Mesenchymal stem cell (in vitro differentiated cells and primary cell): ENCODE measurements at regions not wholly inside any gene's neighbourhood (a gene's known extent, or its start where the extent isn't known, plus 50 kb on each side); places are given as distances from the start of the nearest gene placed in this dataset.

Source experiments
- DNase-seq: peaks from one replicate; pipeline ENCODE4 v3.0.0-alpha.2; 2013
- H2AFZ ChIP-seq: one replicate; pipeline ENCODE4 v1.6.1; 2013; ENCODE audit warnings: low read depth, mild to moderate bottlenecking, control low read depth, inconsistent platforms, low read length, moderate library complexity
- H2AK5ac ChIP-seq: 2 replicates; pipeline ENCODE4 v1.6.1; 2013; ENCODE audit warnings: low read length, moderate library complexity, mild to moderate bottlenecking, inconsistent platforms; ENCODE audit not compliant: severe bottlenecking
- H2BK120ac ChIP-seq: one replicate; pipeline ENCODE4 v1.6.1; 2013; ENCODE audit warnings: low read depth, mild to moderate bottlenecking, inconsistent platforms, low read length, moderate library complexity
- H2BK12ac ChIP-seq, 2 experiments: one replicate each; pipeline ENCODE4 v1.6.1; 2013; ENCODE audit warnings: inconsistent platforms in 2 of 2, low read length in 2 of 2, mild to moderate bottlenecking in 2 of 2, moderate library complexity in 2 of 2, control low read depth in 1 of 2
- H2BK15ac ChIP-seq: one replicate; pipeline ENCODE4 v1.6.1; 2013; ENCODE audit warnings: mild to moderate bottlenecking, low read depth, inconsistent platforms; ENCODE audit not compliant: poor library complexity, severe bottlenecking
- H2BK5ac ChIP-seq: 2 replicates; pipeline ENCODE4 v1.6.1; 2013; ENCODE audit warnings: low read depth, mild to moderate bottlenecking, low read length, control low read depth, inconsistent platforms; ENCODE audit not compliant: poor library complexity, severe bottlenecking
- H3K14ac ChIP-seq, 2 experiments: one replicate each; pipeline ENCODE4 v1.6.1; 2013; ENCODE audit warnings: inconsistent platforms in 2 of 2, low read length in 2 of 2, control low read depth in 1 of 2, mild to moderate bottlenecking in 1 of 2, moderate library complexity in 1 of 2
- H3K18ac ChIP-seq, 2 experiments: one replicate each; pipeline ENCODE4 v1.6.1; 2013; ENCODE audit warnings: inconsistent platforms in 2 of 2, low read length in 2 of 2, control low read depth in 1 of 2, low read depth in 1 of 2, mild to moderate bottlenecking in 1 of 2
- H3K23ac ChIP-seq, 2 experiments: one replicate each; pipeline ENCODE4 v1.6.1; 2013; ENCODE audit warnings: inconsistent platforms in 2 of 2, low read length in 2 of 2, mild to moderate bottlenecking in 2 of 2, moderate library complexity in 2 of 2, control low read depth in 1 of 2
- H3K27ac ChIP-seq: 2 replicates; pipeline ENCODE4 v1.5.1; 2013; ENCODE audit warnings: mild to moderate bottlenecking, moderate library complexity, low read length, control low read depth, inconsistent platforms; ENCODE audit not compliant: poor library complexity, severe bottlenecking
- H3K27me3 ChIP-seq, 2 experiments: 2 replicates each; pipeline versions ENCODE4 v1.6.1 to v1.7.0; 2013; ENCODE audit warnings: low read length in 2 of 2, mild to moderate bottlenecking in 2 of 2, moderate library complexity in 2 of 2, control low read depth in 1 of 2, inconsistent platforms in 1 of 2; ENCODE audit not compliant: control insufficient read depth in 1 of 2, insufficient read depth in 1 of 2
- H3K36me3 ChIP-seq, 2 experiments: 2 replicates each; pipeline versions ENCODE4 v1.6.1 to v1.7.0; 2013; ENCODE audit warnings: low read length in 2 of 2, control low read depth in 1 of 2, inconsistent platforms in 1 of 2, low read depth in 1 of 2, mild to moderate bottlenecking in 1 of 2; ENCODE audit not compliant: insufficient read depth in 2 of 2, control insufficient read depth in 1 of 2
- H3K4ac ChIP-seq, 2 experiments: one replicate each; pipeline ENCODE4 v1.6.1; 2013; ENCODE audit warnings: inconsistent platforms in 2 of 2, low read length in 2 of 2, mild to moderate bottlenecking in 2 of 2, moderate library complexity in 2 of 2, control low read depth in 1 of 2, low read depth in 1 of 2
- H3K4me1 ChIP-seq: 2 replicates; pipeline ENCODE4 v1.6.1; 2013; ENCODE audit warnings: low read depth, low read length, control low read depth; ENCODE audit not compliant: control insufficient read depth, insufficient read depth
- H3K4me2 ChIP-seq: 2 replicates; pipeline ENCODE4 v1.6.1; 2013; ENCODE audit warnings: low read length, mild to moderate bottlenecking, inconsistent platforms; ENCODE audit not compliant: poor library complexity, severe bottlenecking
- H3K4me3 ChIP-seq, 2 experiments: 2 replicates each; pipeline versions ENCODE4 v1.5.1 to v1.7.0; 2013; ENCODE audit warnings: low read length in 2 of 2, mild to moderate bottlenecking in 2 of 2, control low read depth in 1 of 2, low read depth in 1 of 2; ENCODE audit not compliant: insufficient read depth in 1 of 2
- H3K79me1 ChIP-seq: replicated peaks from 2 replicates; pipeline ENCODE4 v1.6.1; 2013; ENCODE audit warnings: mild to moderate bottlenecking, control low read depth, low read length, inconsistent platforms; ENCODE audit not compliant: poor library complexity, severe bottlenecking
- H3K9ac ChIP-seq: 2 replicates; pipeline ENCODE4 v1.7.0; 2013; ENCODE audit warnings: mild to moderate bottlenecking, low read length, moderate library complexity
- H3K9me3 ChIP-seq: 2 replicates; pipeline ENCODE4 v1.7.0; 2013; ENCODE audit warnings: mild to moderate bottlenecking, low read length; ENCODE audit not compliant: control insufficient read depth
- H4K8ac ChIP-seq: one replicate; pipeline ENCODE4 v1.6.1; 2013; ENCODE audit warnings: inconsistent platforms, mild to moderate bottlenecking, low read length, moderate library complexity
- H4K91ac ChIP-seq: one replicate; pipeline ENCODE4 v1.6.1; 2013; ENCODE audit warnings: mild to moderate bottlenecking, low read length, inconsistent platforms
- WGBS: methylation state at CpG from one replicate; pipeline ENCODE4 v1.1.7; 2013; ENCODE audit warnings: mixed read lengths; 5-methylcytosine and 5-hydroxymethylcytosine counted together

GRCh38 chr6:144715344-144715743 is 430.2 kb downstream of the UTRN start:
- no peaks in the 10 kb centered on the region for H3K27me3 ChIP-seq
- H3K36me3 ChIP-seq: peaks cover 0 to 4% of the 10 kb centered on the region in 2 experiments
- DNase-seq: no peak
- no peak overlapping the region for H4K91ac ChIP-seq
- no peak overlapping the region for H3K27ac ChIP-seq
- 86% methylated on average over 2 of the region's 2 CpGs for WGBS
- H2AK5ac ChIP-seq: no peak overlapping the region
- H4K8ac ChIP-seq: no peak overlapping the region
- H3K4me3 ChIP-seq: no peak overlapping the region
- H3K79me1 ChIP-seq: peaks cover 14% of the 10 kb centered on the region
- no peak overlapping the region for H2BK12ac ChIP-seq
- no peak overlapping the region for H2AFZ ChIP-seq
- H2BK120ac ChIP-seq: no peak overlapping the region
- no peak overlapping the region for H3K14ac ChIP-seq
- peaks cover 2% of the 10 kb centered on the region for H3K4me1 ChIP-seq
- no peak overlapping the region for H3K4ac ChIP-seq
- H3K9me3 ChIP-seq: no peaks in the 10 kb centered on the region
- H2BK15ac ChIP-seq: no peak overlapping the region
- H2BK5ac ChIP-seq: no peak overlapping the region
- no peak overlapping the region for H3K4me2 ChIP-seq
- H3K9ac ChIP-seq: no peak overlapping the region
- H3K18ac ChIP-seq: no peak overlapping the region
- no peak overlapping the region for H3K23ac ChIP-seq

- no peak overlapping the region for H3K4ac ChIP-seq
- no peak overlapping the region for H3K4me3 ChIP-seq
- no peak overlapping the region for H2BK120ac ChIP-seq
- H3K4me1 ChIP-seq: peaks cover 2% of the 10 kb centered on the region
- H2BK15ac ChIP-seq: no peak overlapping the region
- H3K14ac ChIP-seq: no peak overlapping the region
- H2AK5ac ChIP-seq: no peak overlapping the region
- no peak overlapping the region for H2BK5ac ChIP-seq
- H3K27ac ChIP-seq: no peak overlapping the region
- peaks cover 0 to 5% of the 10 kb centered on the region in 2 experiments for H3K36me3 ChIP-seq
- H2AFZ ChIP-seq: no peak overlapping the region
- H3K79me1 ChIP-seq: peaks cover 17% of the 10 kb centered on the region
- no peak overlapping the region for H2BK12ac ChIP-seq
- no peak overlapping the region for H4K8ac ChIP-seq
- H3K18ac ChIP-seq: no peak overlapping the region
- DNase-seq: no peak
- WGBS: 100% methylated on average over 2 of the region's 2 CpGs
- H3K27me3 ChIP-seq: no peaks in the 10 kb centered on the region
- H3K23ac ChIP-seq: no peak overlapping the region
- no peak overlapping the region for H3K4me2 ChIP-seq
- no peak overlapping the region for H4K91ac ChIP-seq
- no peaks in the 10 kb centered on the region for H3K9me3 ChIP-seq
- no peak overlapping the region for H3K9ac ChIP-seq
These were observed 433.3 kb downstream of the UTRN start for GRCh38 chr6:144718431-144718830.

- Histone ChIP-seq H3K4ac (no peak overlapping the region), H3K23ac (no peak overlapping the region), H2BK12ac (no peak overlapping the region), H4K91ac (no peak overlapping the region), H3K14ac (no peak overlapping the region), H2BK5ac (no peak overlapping the region), H4K8ac (no peak overlapping the region), H3K36me3 (peaks cover 0 to 5% of the 10 kb centered on the region in 2 experiments), H2AFZ (no peak overlapping the region), H3K9ac (no peak overlapping the region), H3K18ac (no peak overlapping the region), H3K27ac (no peak overlapping the region), H3K4me1 (peaks cover 2% of the 10 kb centered on the region), H3K9me3 (no peaks in the 10 kb centered on the region), H2BK120ac (no peak overlapping the region), H2AK5ac (no peak overlapping the region), H3K27me3 (no peaks in the 10 kb centered on the region), H3K79me1 (peaks cover 16% of the 10 kb centered on the region), H2BK15ac (no peak overlapping the region), H3K4me3 (no peak overlapping the region), H3K4me2 (no peak overlapping the region)
- DNase-seq: no peak
- 98% methylated on average over 3 of the region's 3 CpGs for WGBS
These were observed 436.1 kb downstream of the UTRN start for GRCh38 chr6:144721232-144721631.

- Histone ChIP-seq H3K14ac (no peak overlapping the region), H3K9me3 (no peaks in the 10 kb centered on the region), H3K4ac (no peak overlapping the region), H2BK12ac (no peak overlapping the region), H3K9ac (no peak overlapping the region), H3K36me3 (peaks cover 0 to 5% of the 10 kb centered on the region in 2 experiments), H2BK5ac (no peak overlapping the region), H4K8ac (no peak overlapping the region), H3K4me1 (peaks cover 2% of the 10 kb centered on the region), H2AK5ac (no peak overlapping the region), H2BK120ac (no peak overlapping the region), H2BK15ac (no peak overlapping the region), H2AFZ (no peak overlapping the region), H4K91ac (no peak overlapping the region), H3K27me3 (no peaks in the 10 kb centered on the region), H3K4me3 (no peak overlapping the region), H3K4me2 (no peak overlapping the region), H3K23ac (no peak overlapping the region), H3K27ac (no peak overlapping the region), H3K79me1 (peaks cover 16% of the 10 kb centered on the region), H3K18ac (no peak overlapping the region)
- WGBS: 88% methylated on average over 2 of the region's 3 CpGs
- no peak for DNase-seq
These were observed 437.1 kb downstream of the UTRN start for GRCh38 chr6:144722154-144722737.
